ENCODE measurements at regions not wholly inside any gene's neighbourhood (a gene's known extent, or its start where the extent isn't known, plus 50 kb on each side); places are given as distances from the start of the nearest gene placed in this dataset.
"Not testable (repeated sequence)": the region's sequence is repeated elsewhere in the genome, so short reads cannot be mapped to it uniquely, and the experiment has no call there.

DNA sequence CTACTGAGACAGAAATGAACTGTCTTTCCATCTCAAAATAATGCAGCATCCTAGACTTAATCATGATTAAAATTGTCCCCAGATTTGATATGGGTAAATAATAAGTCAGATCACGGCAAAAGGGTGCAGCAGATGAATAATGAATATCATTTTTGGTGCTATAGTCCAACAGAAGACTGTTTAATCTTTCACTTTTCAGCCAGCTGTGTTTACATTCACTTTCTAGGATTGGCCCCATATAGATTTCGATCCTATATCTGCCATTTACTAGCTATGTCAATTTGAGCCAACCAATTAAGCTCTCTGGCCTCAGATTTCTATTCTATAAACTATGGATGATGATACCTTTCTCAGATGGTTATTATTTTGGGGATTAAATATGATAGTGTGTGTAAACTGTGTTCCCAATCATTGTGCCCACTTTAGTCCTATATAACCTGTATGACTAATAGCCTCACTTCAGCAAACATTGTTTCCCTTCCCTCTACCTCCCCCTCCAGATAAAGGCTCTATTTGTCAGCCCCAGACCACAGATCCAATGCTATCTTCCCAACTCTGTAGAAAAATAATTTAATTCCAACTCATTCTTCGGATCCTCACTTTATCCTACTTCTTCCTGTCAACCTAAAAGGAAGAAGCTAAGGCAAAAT lies 53.6 kb upstream of the NT5E start:
- DNase-seq = no peak

DNA sequence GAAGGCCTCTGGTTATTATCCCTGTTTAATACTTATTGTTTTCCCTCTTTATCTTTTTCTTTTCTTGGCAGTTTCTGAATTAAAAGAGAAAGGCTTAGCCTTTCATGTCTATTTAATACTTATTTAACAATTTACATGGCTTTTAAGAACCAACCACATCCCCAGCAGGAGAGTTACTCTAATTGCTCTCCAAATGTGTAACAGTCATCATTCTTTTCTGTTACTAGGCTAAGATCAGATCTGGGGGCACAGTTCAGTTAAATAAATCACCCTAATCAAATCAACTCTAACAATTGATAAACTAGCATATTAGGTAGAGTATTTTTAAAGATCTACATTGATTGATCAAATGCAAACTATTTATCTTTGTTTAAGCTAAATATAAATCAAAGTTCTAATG lies 54.1 kb upstream of the NT5E start:
- DNase-seq = no peak

DNA sequence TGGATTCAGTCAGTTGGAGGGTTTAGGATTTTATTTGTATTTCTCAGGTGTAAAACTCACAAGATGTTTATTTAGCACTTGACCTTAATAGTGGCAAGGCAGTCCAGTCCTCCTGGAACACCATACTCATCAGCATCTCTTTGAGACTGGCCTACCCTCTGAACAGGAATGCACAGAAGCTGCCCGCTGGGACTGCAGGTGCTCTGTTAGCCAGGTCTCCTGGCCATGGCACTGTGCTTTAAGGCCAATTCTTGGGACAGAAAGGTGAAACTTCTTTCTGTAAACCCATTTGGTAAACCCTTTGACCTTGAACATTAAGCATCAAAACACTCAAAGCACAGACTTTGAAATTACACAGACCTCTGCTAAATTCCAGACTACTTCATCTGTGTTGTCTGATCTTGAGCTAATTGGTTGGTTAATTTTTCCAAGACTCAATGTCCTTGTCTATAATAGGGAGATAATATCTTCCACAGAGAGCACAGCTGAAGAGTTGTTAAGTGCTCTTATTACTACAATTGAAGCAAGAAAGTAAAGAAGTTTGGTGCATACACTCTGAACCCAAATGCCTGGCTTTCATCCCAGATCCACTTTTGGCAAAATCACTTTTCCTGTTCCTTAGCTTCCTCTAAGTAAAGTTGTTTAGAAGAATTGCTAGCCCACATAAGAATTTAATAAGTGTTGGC lies 54.9 kb upstream of the NT5E start:
- no peak for DNase-seq

DNA sequence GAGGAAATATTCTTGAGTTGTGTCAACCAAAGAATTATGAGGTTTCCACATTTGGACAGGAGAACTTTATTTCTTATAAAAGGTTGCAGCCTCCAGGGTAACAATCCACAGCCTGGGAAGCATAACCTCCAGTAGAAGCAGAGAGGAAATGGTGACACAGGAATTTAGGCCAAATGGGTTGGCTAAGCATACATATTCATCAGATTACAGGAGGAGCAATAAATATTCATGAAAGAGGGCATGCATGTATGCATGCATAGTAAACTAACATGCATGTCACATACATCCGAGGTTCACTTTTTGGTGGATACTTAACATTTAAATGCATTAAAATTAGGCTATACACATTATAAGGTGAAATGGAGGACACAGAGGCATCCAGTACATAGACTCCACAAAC lies 55.7 kb upstream of the NT5E start:
- no peak for DNase-seq

DNA sequence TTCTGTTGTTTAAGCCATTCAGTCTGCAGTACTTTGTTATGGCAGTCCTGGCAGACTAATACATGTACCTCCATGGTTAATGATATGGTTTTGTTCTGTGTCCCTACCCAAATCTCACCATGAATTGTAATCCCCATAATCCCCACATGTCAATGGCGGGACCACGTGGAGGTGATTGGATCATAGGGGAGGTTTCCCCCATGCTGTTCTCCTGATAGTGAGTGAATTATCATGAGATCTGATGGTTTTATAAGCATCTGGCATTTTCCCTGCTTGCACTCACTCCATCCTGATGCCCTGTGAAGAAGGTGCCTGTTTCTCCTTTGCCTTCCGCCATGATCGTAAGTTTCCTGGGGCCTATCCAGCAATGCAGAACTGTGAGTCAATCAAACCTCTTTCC lies 57.5 kb upstream of the NT5E start:
- DNase-seq = peak; percentile 31

DNA sequence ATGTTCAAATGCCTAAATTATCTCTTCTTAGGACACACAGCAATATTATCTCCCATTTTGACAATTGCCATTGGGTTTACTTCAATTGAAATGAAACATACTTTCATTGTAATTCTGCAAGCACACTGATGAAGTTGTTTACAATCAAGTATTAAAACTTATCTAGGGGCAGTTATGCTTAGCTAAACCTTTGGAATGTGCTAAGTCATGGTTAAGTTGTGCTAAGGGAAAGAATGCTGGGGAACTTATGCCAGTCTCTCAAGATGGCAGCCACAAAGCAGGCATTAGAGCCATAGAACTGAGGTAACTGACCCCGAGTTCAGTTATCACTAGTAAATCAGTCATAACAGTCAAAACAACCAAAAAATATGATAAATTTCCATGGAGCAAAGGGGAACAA lies 59.1 kb upstream of the NT5E start:
- no peak for DNase-seq

DNA sequence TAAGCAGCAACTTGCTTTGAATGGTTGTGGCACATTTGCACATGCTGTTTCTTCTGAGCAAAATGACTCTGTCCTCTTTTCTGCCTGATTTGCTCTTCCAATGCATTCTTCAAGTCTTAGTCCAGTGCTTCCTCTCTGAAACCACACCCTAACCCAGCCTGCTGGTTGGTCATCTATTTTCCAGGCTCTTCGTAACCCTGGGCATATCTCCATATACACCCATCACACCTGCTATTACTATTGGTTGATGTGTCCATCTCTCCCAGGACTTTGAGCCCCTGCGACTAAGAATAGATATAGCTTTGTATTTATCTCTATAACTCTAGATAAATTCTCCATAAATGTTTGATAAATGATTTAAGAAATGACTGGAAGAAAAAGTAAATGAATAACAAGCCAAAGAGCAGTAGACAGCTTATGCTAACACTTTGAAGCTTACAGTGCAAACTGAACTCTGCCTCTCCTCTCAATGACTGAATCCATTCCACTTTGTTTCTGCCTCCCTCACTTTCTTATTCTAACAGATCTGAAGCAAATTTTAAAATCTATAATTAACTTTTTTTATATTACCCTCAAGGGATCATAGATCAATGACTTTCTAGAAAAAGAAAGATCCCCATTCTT lies 59.7 kb upstream of the NT5E start:
- DNase-seq = no peak

DNA sequence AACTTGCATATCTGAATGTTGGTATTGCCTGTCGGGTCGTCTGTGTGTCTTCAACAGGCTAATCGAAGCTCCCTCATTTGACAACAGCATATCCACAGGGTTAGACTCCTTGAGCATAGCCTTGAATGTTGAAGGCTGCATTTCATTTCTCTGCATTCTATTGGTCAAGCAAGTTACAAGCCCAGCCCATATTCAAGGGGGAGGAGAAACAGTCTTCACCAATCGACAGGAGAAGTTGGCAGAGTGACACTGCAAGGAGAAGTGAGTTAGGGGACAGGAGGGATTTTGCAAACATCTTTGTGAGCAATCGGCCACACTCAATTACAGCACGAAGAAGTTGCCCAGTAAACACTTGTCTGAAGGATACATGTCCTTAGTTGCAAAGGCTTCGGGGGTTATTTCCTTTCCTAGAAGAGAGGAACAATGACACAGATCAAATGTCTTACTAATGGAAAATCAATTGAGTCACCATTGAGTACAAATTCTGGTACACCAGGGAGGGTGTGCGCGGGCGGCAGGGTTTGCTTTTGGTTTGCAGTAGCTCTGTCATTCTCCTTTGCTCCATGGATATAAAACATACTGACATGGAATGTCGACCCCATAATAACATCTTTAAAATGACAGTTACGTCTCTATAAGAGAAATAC lies 60.6 kb upstream of the NT5E start:
- no peak for DNase-seq

DNA sequence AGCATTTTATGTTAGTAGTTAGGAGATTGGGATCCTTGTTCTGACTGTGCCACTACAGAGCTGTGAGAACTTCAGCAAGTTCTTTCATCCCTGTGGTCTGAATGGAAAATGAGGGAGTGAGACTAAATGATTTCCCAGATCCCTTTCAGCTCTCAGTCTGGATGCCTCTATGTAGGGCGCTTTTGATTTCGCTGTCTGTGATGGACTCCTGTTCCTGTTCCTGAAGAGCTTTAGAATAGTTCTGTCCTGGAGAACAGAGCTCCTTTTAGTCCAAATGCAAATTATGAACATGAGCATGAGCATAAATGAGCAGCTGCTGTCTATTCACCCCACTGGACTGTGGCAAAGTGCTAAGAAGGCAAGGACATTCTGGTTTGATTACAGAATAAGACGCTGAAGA lies 61.4 kb upstream of the NT5E start:
- no peak for DNase-seq

DNA sequence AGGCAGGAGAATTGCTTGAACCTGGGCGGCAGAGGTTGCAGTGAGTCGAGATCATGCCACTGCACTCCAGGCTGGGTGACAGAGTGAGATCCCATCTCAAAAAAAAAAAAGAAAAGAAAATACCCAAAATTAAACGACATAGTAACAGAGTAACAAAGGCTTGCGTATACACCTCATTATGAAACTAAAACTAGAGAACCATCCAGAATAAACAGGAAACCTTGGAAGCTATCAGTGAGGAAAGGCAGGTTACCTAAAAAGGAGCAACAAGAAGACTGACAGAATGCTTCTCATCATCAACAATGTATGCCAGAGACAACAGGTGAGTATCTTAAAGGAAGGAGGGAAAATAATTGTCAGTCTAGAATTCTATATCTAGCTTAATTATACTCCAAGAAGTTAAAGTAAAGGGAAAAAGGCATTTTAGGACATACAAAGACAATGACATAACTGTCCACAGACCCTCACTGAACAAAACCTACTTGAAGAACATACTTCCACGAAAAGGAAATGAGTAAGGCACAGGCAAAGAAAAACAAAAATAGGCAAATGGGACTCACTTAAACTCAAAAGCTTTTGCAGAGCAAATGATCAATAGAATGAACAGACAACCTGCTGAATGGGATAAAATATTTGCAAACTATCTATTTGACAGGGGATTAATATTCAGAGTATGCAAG lies 64.1 kb upstream of the NT5E start:
- DNase-seq = no peak

DNA sequence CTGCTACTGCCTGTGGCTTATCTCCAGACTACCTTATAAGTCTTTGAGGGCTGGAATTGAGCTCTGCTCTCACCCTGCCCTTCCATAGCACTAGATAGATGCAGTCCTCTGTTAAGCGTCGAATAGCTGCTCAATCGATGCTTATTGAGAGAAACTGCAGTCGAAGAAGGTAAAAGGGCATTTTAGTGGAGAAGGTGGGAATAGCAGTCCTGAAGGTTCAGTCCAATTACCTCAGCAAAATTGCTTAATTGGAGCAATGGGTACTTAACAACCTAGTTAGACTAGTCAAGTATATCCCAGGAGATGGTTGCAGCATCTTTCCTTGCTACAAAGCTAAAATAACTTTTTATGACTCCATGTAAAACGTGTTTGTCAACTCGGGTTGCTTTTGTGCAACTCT lies 66.8 kb upstream of the NT5E start:
- no peak for DNase-seq

DNA sequence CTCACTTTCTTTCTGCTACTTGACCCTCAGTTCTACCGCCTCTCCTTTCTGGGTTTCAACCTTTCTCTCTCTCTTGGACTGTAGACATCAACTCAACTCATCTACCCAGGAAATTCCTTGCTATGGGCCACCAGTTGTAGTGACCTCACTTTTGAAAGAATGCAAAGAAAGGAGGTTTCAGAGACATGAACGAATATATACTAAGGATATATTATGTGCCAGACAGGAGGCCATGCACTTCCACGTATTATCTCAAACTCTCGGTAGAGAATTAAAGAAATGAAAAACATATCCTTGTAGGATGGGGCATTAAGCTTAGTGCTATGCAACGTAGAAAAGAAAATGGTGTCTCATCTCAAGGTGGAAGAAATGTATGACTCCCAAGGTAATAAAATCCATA lies 67.3 kb upstream of the NT5E start:
- DNase-seq = no peak

DNA sequence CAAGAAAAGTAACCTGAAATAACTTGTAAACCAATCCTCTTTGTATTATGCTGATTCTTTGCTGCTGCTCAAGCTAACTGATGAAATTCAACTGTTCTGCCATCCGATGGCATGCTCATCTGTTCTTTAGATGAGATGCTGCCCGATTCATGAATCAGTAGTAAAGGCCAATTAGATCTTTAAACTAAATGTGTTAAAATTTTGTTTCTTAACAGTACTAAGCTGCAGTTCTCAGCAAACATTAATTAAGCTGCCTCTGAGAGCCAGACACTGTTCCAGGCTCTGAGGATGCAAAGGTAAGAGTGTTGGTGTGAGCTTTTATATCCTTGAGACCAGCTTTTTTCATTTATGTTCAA lies 77.0 kb upstream of the NT5E start:
- DNase-seq = no peak

DNA sequence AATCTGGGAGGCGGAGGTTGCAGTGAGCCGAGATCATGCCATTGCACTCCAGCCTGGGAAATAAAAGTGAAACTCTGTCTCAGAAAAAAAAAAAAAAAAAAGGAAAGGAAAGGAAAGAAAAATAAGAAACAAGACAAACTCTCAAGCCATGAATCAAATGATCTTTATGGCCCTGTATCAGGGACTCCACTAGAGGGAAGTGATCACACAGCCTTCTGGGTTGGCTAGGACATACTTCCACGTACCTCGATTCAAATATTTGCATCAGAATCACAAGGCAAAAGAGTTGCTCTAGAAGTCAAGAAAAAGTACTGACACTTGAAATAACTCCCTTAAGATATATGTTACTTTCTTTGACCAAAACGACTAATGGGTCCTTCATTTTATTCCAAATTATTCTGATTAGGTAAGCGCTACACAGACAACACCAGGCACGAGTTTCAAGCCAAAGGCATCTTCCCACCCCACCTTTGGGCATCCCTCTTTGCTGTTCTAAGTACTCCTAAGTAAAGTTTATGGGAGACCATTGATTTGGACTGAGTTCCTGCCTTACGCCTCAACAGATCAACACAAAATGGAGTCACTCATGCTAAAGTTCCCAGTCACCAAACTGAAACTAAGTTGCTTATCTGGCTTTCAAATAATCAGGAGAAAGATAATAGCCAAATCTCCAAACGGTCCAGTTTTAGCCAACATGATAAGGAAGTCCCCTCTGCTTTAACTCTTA lies 77.5 kb upstream of the NT5E start:
- no peak for DNase-seq

DNA sequence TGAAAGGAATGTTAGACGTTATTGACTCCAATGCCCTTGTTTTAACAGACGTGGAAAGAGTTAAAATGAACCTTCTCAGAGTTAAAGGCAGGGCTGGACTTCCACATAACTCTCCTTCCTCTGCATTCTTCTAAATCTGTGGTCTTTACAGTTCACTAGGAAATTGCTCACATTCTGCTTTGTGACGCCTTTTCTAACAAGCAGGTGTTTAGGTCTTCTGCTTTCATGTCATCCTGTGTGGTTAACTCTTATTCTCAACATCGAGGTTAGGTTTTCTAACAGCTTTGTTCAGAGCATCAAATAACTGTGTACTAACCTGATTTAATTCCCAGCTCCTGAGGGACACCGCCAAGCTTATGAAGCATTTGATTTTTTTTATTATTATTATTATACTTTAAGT lies 81.3 kb upstream of the NT5E start:
- no peak for DNase-seq

DNA sequence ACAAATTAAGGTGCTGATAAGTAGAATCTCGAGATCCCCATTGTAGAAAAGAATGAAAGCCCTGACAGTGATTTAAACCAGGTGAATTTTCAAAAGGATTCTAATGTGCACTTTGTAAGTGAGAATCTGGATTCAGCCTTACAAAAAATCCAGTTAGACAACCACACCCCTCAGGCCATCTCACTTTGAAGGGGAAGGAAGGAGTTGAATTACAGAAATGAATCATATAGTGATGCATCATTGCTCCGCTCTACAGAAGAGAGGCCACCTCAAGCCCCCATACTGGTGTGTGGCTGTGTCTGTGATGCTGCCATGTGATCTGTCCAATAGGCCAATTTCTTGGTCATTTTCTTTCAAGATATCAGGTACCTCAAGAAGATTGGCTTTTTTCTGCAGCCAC lies 85.5 kb upstream of the NT5E start:
- no peak for DNase-seq

DNA sequence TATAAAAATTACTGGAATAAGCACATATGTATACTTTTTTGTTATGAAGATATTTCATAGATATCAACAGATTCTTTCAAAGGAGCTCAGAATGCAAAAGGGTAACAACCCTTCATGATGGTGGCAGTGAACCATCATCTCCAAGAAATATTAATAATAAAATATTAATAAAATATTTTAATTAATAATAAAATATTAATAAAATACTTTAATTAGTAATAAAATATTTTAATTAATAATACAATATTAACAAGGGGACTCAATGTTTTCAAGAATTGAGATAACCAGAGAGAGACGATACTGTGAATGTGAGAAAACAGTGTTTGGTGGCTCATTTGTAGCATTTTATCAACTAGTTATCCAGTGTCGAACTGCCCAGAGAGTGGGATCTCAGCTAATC lies 86.0 kb upstream of the NT5E start:
- DNase-seq = no peak

DNA sequence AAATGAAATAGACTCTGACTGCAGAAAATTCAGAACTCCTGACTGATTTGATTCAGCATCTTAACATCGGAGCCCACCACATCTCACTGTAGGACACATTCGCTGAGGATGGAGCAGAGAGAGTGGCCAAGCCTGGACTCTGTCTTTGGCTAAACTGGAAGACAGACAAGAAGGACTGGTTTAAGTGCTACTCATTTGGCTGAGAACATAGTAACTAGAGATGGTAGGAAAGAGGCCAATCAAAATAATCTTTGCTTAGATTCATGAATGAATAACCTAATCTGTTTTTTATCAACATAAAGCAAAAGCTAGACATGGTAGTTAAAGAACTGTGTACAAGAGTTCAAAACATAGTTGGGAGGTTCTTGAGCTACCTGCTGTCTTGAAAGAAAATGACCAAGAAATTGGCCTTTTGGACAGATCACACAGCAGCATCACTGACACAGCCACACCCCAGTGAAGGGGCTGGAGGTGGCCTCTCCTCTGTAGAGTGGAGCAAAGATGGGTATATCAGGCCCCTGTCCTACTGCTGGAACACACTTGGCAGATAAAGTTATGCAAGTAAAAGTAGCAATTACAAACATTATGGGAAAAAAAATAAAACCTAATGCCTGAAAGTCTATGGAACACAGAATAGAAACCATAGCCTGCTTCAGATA lies 87.1 kb upstream of the NT5E start:
- no peak for DNase-seq

DNA sequence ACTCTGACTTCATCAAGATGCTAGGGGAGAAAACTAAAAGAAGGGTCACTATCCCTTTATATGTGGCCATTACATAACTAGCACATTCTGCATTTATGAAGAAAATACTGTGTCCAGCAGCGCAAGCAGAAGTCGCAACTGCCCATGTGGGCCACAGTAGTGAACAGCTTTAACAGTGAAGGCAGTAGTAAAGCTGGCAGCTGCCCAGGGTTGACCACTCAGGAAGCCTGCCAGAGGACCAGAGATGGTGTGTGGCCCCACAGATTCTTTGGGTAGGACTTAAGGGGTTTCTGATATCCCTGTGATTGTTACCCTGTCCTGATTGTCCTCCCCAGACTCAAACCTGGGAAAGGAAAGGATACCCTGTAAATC lies 88.3 kb upstream of the NT5E start:
- no peak for DNase-seq

DNA sequence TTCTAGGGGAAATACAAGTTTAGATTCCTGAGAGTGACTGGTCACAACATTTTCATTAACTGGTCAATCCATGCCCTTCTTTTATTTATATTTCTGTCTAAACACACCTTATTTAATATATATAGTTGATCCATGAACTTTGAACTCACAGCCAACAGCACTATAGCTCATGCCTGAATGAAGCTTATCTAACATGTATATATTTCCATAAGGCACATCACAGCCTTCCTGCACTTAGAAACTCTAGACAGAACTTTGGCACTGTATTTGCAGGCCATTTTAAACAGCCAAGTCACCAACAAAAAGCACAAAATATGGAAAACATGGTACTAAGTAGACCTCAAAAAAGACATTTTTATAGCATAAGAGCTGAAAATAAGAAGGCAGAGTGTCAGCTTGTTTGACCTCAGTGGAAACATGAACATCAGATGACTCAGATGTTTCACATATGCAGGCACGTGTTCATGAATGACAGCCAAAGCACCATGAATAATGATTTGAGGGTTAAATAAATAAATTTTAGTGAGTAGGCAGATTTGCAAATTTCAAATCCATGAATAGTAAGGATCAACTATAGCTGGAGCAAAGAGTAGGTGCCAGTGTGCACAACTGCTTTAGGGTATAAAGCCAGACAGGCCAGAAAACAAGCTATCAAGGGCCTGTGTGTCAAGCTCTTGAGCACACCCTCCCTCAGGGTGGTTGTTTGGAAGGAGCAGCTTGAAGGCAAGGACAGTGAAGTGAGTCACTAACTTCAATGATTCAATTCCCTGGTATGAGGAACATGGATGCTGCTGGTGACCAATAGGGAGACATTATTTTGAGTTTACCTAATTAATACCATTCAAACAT lies 88.9 kb upstream of the NT5E start:
- no peak for DNase-seq

DNA sequence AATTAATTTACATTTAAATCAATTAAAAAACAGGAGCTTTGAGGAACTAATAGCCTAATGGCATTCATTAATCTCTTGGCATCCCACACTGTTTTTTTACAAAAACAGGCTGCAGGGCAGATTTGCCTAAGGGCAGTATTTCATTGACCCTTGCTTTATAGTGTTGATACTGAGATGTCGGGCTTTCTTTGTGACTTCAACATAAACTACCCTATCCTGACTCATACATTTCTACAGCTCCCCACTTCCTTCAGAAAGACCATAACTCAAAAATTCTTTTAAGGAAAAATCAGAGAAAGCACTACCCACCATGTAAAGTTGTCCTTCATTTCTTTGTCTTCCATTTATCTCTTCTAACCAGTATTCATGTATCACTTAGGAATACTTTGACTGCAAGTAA lies 92.2 kb upstream of the NT5E start:
- DNase-seq = no peak

DNA sequence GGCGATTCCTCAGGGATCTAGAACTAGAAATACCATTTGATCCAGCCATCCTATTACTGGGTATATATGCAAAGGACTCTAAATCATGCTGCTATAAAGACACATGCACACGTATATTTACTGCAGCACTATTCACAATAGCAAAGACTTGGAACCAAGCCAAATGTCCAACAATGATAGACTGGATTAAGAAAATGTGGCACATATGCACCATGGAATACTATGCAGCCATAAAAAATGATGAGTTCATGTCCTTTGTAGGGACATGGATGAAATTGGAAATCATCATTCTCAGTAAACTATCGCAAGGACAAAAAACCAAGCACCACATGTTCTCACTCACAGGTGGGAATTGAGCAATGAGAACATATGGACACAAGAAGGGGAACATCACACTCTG lies 93.1 kb upstream of the NT5E start:
- not testable (repeated sequence) for DNase-seq

Data from NCI-H82 (cell line).